ENCODE measurements at regions not wholly inside any gene's neighbourhood (a gene's known extent, or its start where the extent isn't known, plus 50 kb on each side); places are given as distances from the start of the nearest gene placed in this dataset.

- DNase-seq: no peak
These were observed 275.7 kb downstream of the NEDD1 start for GRCh38 chr12:97182769-97183168.

GRCh38 chr12:97184127-97184773 is 277.2 kb downstream of the NEDD1 start:
- DNase-seq: no peak

GRCh38 chr12:97185567-97185966 is 277.0 kb upstream of the RMST start:
- no peak for DNase-seq

GRCh38 chr12:97194546-97194945 is 268.1 kb upstream of the RMST start:
- DNase-seq: no peak

- no peak for DNase-seq
These were observed 262.4 kb upstream of the RMST start for GRCh38 chr12:97200181-97200580.

GRCh38 chr12:97203408-97203807 is 259.2 kb upstream of the RMST start:
- no peak for DNase-seq

GRCh38 chr12:97209997-97210396 is 252.6 kb upstream of the RMST start:
- no peak for DNase-seq

GRCh38 chr12:97211416-97211930 is 251.1 kb upstream of the RMST start:
- DNase-seq: no peak

GRCh38 chr12:97216848-97217247 is 245.8 kb upstream of the RMST start:
- DNase-seq: no peak

- DNase-seq: no peak
These were observed 240.2 kb upstream of the RMST start for GRCh38 chr12:97222391-97222790.

- no peak for DNase-seq
These were observed 239.2 kb upstream of the RMST start for GRCh38 chr12:97223419-97223818.

GRCh38 chr12:97229004-97229403 is 233.6 kb upstream of the RMST start:
- no peak for DNase-seq

- DNase-seq: no peak
These were observed 227.5 kb upstream of the RMST start for GRCh38 chr12:97235102-97235501.

- DNase-seq: no peak
These were observed 216.2 kb upstream of the RMST start for GRCh38 chr12:97246368-97246767.

- no peak for DNase-seq
These were observed 212.1 kb upstream of the RMST start for GRCh38 chr12:97250483-97250882.

- DNase-seq: no peak
These were observed 204.9 kb upstream of the RMST start for GRCh38 chr12:97257726-97258125.

- DNase-seq: no peak
These were observed 203.5 kb upstream of the RMST start for GRCh38 chr12:97259098-97259497.

- DNase-seq: no peak
These were observed 201.8 kb upstream of the RMST start for GRCh38 chr12:97260786-97261185.

GRCh38 chr12:97267166-97267565 is 195.4 kb upstream of the RMST start:
- DNase-seq: no peak

- no peak for DNase-seq
These were observed 194.9 kb upstream of the RMST start for GRCh38 chr12:97267594-97268202.

- DNase-seq: no peak
These were observed 190.1 kb upstream of the RMST start for GRCh38 chr12:97272471-97272870.

- no peak for DNase-seq
These were observed 188.2 kb upstream of the RMST start for GRCh38 chr12:97274386-97274785.

- DNase-seq: no peak
These were observed 187.3 kb upstream of the RMST start for GRCh38 chr12:97275256-97275655.

GRCh38 chr12:97275728-97276590 is 186.6 kb upstream of the RMST start:
- DNase-seq: no peak

All from stimulated activated CD4-positive, alpha-beta T cell treated with anti-CD3 and anti-CD28 coated beads, Interleukin-4, amount 100 ng/mL, for 4 hours (primary cell).